ENCODE measurements at regions not wholly inside any gene's neighbourhood (a gene's known extent, or its start where the extent isn't known, plus 50 kb on each side); places are given as distances from the start of the nearest gene placed in this dataset.

GRCh38 chr20:12399110-12399836, 481.6 kb downstream of the BTBD3 start:
- peaks cover 4% of the 10 kb centered on the region; the same call in 1 of the 2 replicates for H3K9me3 ChIP-seq (ENCODE audit: control insufficient read depth, insufficient read depth, low read length)
- H3K4me2 ChIP-seq (ENCODE audit: low read length) = no peak overlapping the region
- H3K4me1 ChIP-seq (ENCODE audit: control insufficient read depth, low read length) = no peaks in the 10 kb centered on the region
- no peak overlapping the region for H3K4me3 ChIP-seq (ENCODE audit: low read length)
- no peak overlapping the region for H3K27ac ChIP-seq (ENCODE audit: low read depth, low read length)
- H4K20me1 ChIP-seq (ENCODE audit: control insufficient read depth, insufficient read depth, low read depth, low read length) = no peaks in the 10 kb centered on the region
- no peaks in the 10 kb centered on the region for H3F3A ChIP-seq (ENCODE audit: control insufficient read depth, insufficient read depth)
- no peak for TF ChIP-seq EZH2phosphoT487 (IDR thresholded peaks at IDR 0.05; ENCODE audit: borderline replicate concordance, low read length)
- no peak for TF ChIP-seq CTCF (IDR thresholded peaks at IDR 0.05; ENCODE audit: low read depth, low read length, poor library complexity, severe bottlenecking)
- H3K79me2 ChIP-seq (ENCODE audit: control insufficient read depth, low read length) = no peaks in the 10 kb centered on the region
- H3K36me3 ChIP-seq (ENCODE audit: control insufficient read depth, low read length) = no peaks in the 10 kb centered on the region
- no peaks in the 10 kb centered on the region for H3K27me3 ChIP-seq (ENCODE audit: control insufficient read depth, low read length)
- no peaks in the 10 kb centered on the region for H3K9me2 ChIP-seq (replicated peaks; ENCODE audit: control insufficient read depth, low read length)

GRCh38 chr20:12404941-12405340, 487.2 kb downstream of the BTBD3 start:
- no peak overlapping the region for H3K27ac ChIP-seq (ENCODE audit: low read depth, low read length)
- H3K36me3 ChIP-seq (ENCODE audit: control insufficient read depth, low read length) = no peaks in the 10 kb centered on the region
- H3K9me2 ChIP-seq (replicated peaks; ENCODE audit: control insufficient read depth, low read length) = no peaks in the 10 kb centered on the region
- peaks cover 8% of the 10 kb centered on the region; the same call in 1 of the 2 replicates for H3K9me3 ChIP-seq (ENCODE audit: control insufficient read depth, insufficient read depth, low read length)
- H3K4me1 ChIP-seq (ENCODE audit: control insufficient read depth, low read length) = no peaks in the 10 kb centered on the region
- H3K27me3 ChIP-seq (ENCODE audit: control insufficient read depth, low read length) = no peaks in the 10 kb centered on the region
- no peaks in the 10 kb centered on the region for H3K79me2 ChIP-seq (ENCODE audit: control insufficient read depth, low read length)
- no peak overlapping the region for H3K4me2 ChIP-seq (ENCODE audit: low read length)
- H3K4me3 ChIP-seq (ENCODE audit: low read length) = no peak overlapping the region
- no peak for TF ChIP-seq CTCF (IDR thresholded peaks at IDR 0.05; ENCODE audit: low read depth, low read length, poor library complexity, severe bottlenecking)
- no peak for TF ChIP-seq EZH2phosphoT487 (IDR thresholded peaks at IDR 0.05; ENCODE audit: borderline replicate concordance, low read length)
- H3F3A ChIP-seq (ENCODE audit: control insufficient read depth, insufficient read depth) = no peaks in the 10 kb centered on the region
- no peaks in the 10 kb centered on the region for H4K20me1 ChIP-seq (ENCODE audit: control insufficient read depth, insufficient read depth, low read depth, low read length)

GRCh38 chr20:12406978-12407377, 489.3 kb downstream of the BTBD3 start:
- Histone ChIP-seq H3F3A (ENCODE audit: control insufficient read depth, insufficient read depth) (no peaks in the 10 kb centered on the region), H3K4me1 (ENCODE audit: control insufficient read depth, low read length) (no peaks in the 10 kb centered on the region), H3K79me2 (ENCODE audit: control insufficient read depth, low read length) (no peaks in the 10 kb centered on the region), H4K20me1 (ENCODE audit: control insufficient read depth, insufficient read depth, low read depth, low read length) (no peaks in the 10 kb centered on the region), H3K27ac (ENCODE audit: low read depth, low read length) (no peak overlapping the region), H3K36me3 (ENCODE audit: control insufficient read depth, low read length) (no peaks in the 10 kb centered on the region), H3K9me3 (ENCODE audit: control insufficient read depth, insufficient read depth, low read length) (peaks cover 7% of the 10 kb centered on the region; the same call in 1 of the 2 replicates), H3K4me3 (ENCODE audit: low read length) (no peak overlapping the region), H3K27me3 (ENCODE audit: control insufficient read depth, low read length) (no peaks in the 10 kb centered on the region), H3K9me2 (replicated peaks; ENCODE audit: control insufficient read depth, low read length) (no peaks in the 10 kb centered on the region), H3K4me2 (ENCODE audit: low read length) (no peak overlapping the region)
- TF ChIP-seq CTCF (IDR thresholded peaks at IDR 0.05; ENCODE audit: low read depth, low read length, poor library complexity, severe bottlenecking) (no peak), EZH2phosphoT487 (IDR thresholded peaks at IDR 0.05; ENCODE audit: borderline replicate concordance, low read length) (no peak)

Measured in DOHH2 (cell line).